OCI-M1 (cell line): ENCODE measurements at regions not wholly inside any gene's neighbourhood (a gene's known extent, or its start where the extent isn't known, plus 50 kb on each side); places are given as distances from the start of the nearest gene placed in this dataset.
"Not testable (repeated sequence)": the region's sequence is repeated elsewhere in the genome, so short reads cannot be mapped to it uniquely, and the experiment has no call there.

Experiments
- DNase-seq: peaks from one replicate; lab custom pipeline; 2025; lab: John Stamatoyannopoulos, UW

GRCh38 chr13:64202517-64202916 lies 2786.9 kb upstream of the PCDH20 start:
- DNase-seq = no peak

- no peak for DNase-seq
Observed at GRCh38 chr13:64197232-64197631, 2781.6 kb upstream of the PCDH20 start.

- DNase-seq = no peak
Observed at GRCh38 chr13:64186503-64187250, 2771.0 kb upstream of the PCDH20 start.

GRCh38 chr13:64186071-64186470 lies 2770.4 kb upstream of the PCDH20 start:
- no peak for DNase-seq

GRCh38 chr13:64180756-64181155 lies 2765.1 kb upstream of the PCDH20 start:
- DNase-seq = no peak

- no peak for DNase-seq
Observed at GRCh38 chr13:64165826-64166225, 2750.2 kb upstream of the PCDH20 start.

- no peak for DNase-seq
Observed at GRCh38 chr13:64164435-64164834, 2748.8 kb upstream of the PCDH20 start.

GRCh38 chr13:64160479-64160878 lies 2744.8 kb upstream of the PCDH20 start:
- DNase-seq = no peak

GRCh38 chr13:64158908-64159307 lies 2743.3 kb upstream of the PCDH20 start:
- DNase-seq = peak; percentile 39

- peak; percentile 54 for DNase-seq
Observed at GRCh38 chr13:64154514-64154913, 2738.9 kb upstream of the PCDH20 start.

- DNase-seq = no peak
Observed at GRCh38 chr13:64130600-64130999, 2715.0 kb upstream of the PCDH20 start.

- no peak for DNase-seq
Observed at GRCh38 chr13:64130171-64130570, 2714.5 kb upstream of the PCDH20 start.

GRCh38 chr13:64127856-64128255 lies 2712.2 kb upstream of the PCDH20 start:
- no peak for DNase-seq

- DNase-seq = no peak
Observed at GRCh38 chr13:64127192-64127591, 2711.5 kb upstream of the PCDH20 start.

- DNase-seq = not testable (repeated sequence)
Observed at GRCh38 chr13:64121023-64121709, 2705.5 kb upstream of the PCDH20 start.

- DNase-seq = no peak
Observed at GRCh38 chr13:64099994-64100393, 2684.3 kb upstream of the PCDH20 start.

GRCh38 chr13:64090311-64090710 lies 2674.7 kb upstream of the PCDH20 start:
- DNase-seq = no peak

- no peak for DNase-seq
Observed at GRCh38 chr13:64088491-64088890, 2672.8 kb upstream of the PCDH20 start.

GRCh38 chr13:64087624-64088023 lies 2672.0 kb upstream of the PCDH20 start:
- DNase-seq = no peak

GRCh38 chr13:64083811-64084210 lies 2668.2 kb upstream of the PCDH20 start:
- no peak for DNase-seq

- no peak for DNase-seq
Observed at GRCh38 chr13:64083396-64083795, 2667.7 kb upstream of the PCDH20 start.

GRCh38 chr13:64078480-64078936 lies 2662.9 kb upstream of the PCDH20 start:
- DNase-seq = peak; percentile 66

- peak; percentile 77 for DNase-seq
Observed at GRCh38 chr13:64078025-64078424, 2662.4 kb upstream of the PCDH20 start.
